Immature natural killer cell (primary cell): ENCODE measurements at regions not wholly inside any gene's neighbourhood (a gene's known extent, or its start where the extent isn't known, plus 50 kb on each side); places are given as distances from the start of the nearest gene placed in this dataset.

Source experiments
- DNase-seq, 3 donors: peaks; one replicate each; pipeline ENCODE4 v3.0.0; 2022; ENCODE audit warnings: mixed read lengths in 1 of 3
- H3K27ac Mint-ChIP-seq, 6 donors: one replicate each; pipeline ENCODE4 v1.8.0; 2020; ENCODE audit warnings: mixed read lengths in 6 of 6, mild to moderate bottlenecking in 5 of 6, inconsistent platforms in 4 of 6, moderate library complexity in 3 of 6
- H3K27me3 Mint-ChIP-seq, 3 donors: one replicate each; pipeline ENCODE4 v1.8.0; 2020 to 2021; ENCODE audit warnings: low read depth in 3 of 3, mild to moderate bottlenecking in 3 of 3, mixed read lengths in 3 of 3, moderate library complexity in 3 of 3, inconsistent platforms in 1 of 3
- H3K36me3 Mint-ChIP-seq, 3 donors: one replicate each; pipeline ENCODE4 v1.8.0; 2020; ENCODE audit warnings: mixed read lengths in 3 of 3, inconsistent platforms in 2 of 3, mild to moderate bottlenecking in 2 of 3
- H3K4me1 Mint-ChIP-seq, 2 donors: one replicate each; pipeline ENCODE4 v1.8.0; 2020; ENCODE audit warnings: inconsistent platforms in 2 of 2, mild to moderate bottlenecking in 2 of 2, mixed read lengths in 2 of 2, moderate library complexity in 1 of 2
- H3K4me3 Mint-ChIP-seq, 5 donors: one replicate each; pipeline ENCODE4 v1.8.0; 2020; ENCODE audit warnings: mild to moderate bottlenecking in 5 of 5, mixed read lengths in 5 of 5, inconsistent platforms in 3 of 5, moderate library complexity in 3 of 5
- H3K9me3 Mint-ChIP-seq, 6 donors: one replicate each; pipeline ENCODE4 v1.8.0; 2020; ENCODE audit warnings: mild to moderate bottlenecking in 6 of 6, mixed read lengths in 6 of 6, inconsistent platforms in 4 of 6, moderate library complexity in 3 of 6

- H3K27me3 Mint-ChIP-seq = peaks cover 0 to 1% (median 0%) of the 10 kb centered on the region in 3 donors
- peaks cover 4 to 36% (median 7%) of the 10 kb centered on the region in 6 donors for H3K9me3 Mint-ChIP-seq
- H3K4me3 Mint-ChIP-seq = no peak overlapping the region
- no peaks in the 10 kb centered on the region for H3K4me1 Mint-ChIP-seq
- no peak for DNase-seq
- no peak overlapping the region for H3K27ac Mint-ChIP-seq
- no peaks in the 10 kb centered on the region for H3K36me3 Mint-ChIP-seq
Observed at GRCh38 chr2:19208479-19209199, 149.8 kb downstream of the OSR1 start.

GRCh38 chr2:19207452-19207851 is 151.0 kb downstream of the OSR1 start:
- Mint-ChIP-seq H3K27me3 (peaks cover 0 to 1% (median 0%) of the 10 kb centered on the region in 3 donors), H3K4me3 (no peak overlapping the region), H3K36me3 (no peaks in the 10 kb centered on the region), H3K4me1 (no peaks in the 10 kb centered on the region), H3K9me3 (peaks cover 0 to 32% (median 7%) of the 10 kb centered on the region in 6 donors), H3K27ac (no peak overlapping the region)
- no peak for DNase-seq

- H3K27me3 Mint-ChIP-seq = peaks cover 0 to 1% (median 0%) of the 10 kb centered on the region in 3 donors
- H3K36me3 Mint-ChIP-seq = no peaks in the 10 kb centered on the region
- H3K27ac Mint-ChIP-seq = no peak overlapping the region
- H3K4me3 Mint-ChIP-seq = no peak overlapping the region
- H3K9me3 Mint-ChIP-seq = peaks cover 0 to 39% (median 7%) of the 10 kb centered on the region in 6 donors
- DNase-seq = no peak
- no peaks in the 10 kb centered on the region for H3K4me1 Mint-ChIP-seq
Observed at GRCh38 chr2:19205983-19206533, 152.4 kb downstream of the OSR1 start.

GRCh38 chr2:19203866-19204265 is 154.6 kb downstream of the OSR1 start:
- H3K27me3 Mint-ChIP-seq = peaks cover 0 to 1% (median 0%) of the 10 kb centered on the region in 3 donors
- no peak for DNase-seq
- H3K27ac Mint-ChIP-seq = peak overlapping the region in 1 of 6 donors; percentile 18
- no peaks in the 10 kb centered on the region for H3K36me3 Mint-ChIP-seq
- H3K9me3 Mint-ChIP-seq = peaks cover 0 to 26% (median 2%) of the 10 kb centered on the region in 6 donors
- no peaks in the 10 kb centered on the region for H3K4me1 Mint-ChIP-seq
- H3K4me3 Mint-ChIP-seq = no peak overlapping the region

GRCh38 chr2:19201911-19202462 is 156.4 kb downstream of the OSR1 start:
- H3K9me3 Mint-ChIP-seq = peaks cover 0 to 27% (median 2%) of the 10 kb centered on the region in 6 donors
- H3K4me1 Mint-ChIP-seq = no peaks in the 10 kb centered on the region
- H3K27me3 Mint-ChIP-seq = no peaks in the 10 kb centered on the region
- no peaks in the 10 kb centered on the region for H3K36me3 Mint-ChIP-seq
- DNase-seq = no peak
- H3K4me3 Mint-ChIP-seq = no peak overlapping the region
- H3K27ac Mint-ChIP-seq = no peak overlapping the region

GRCh38 chr2:19198381-19198780 is 160.0 kb downstream of the OSR1 start:
- DNase-seq = no peak
- Mint-ChIP-seq H3K36me3 (no peaks in the 10 kb centered on the region), H3K27me3 (peaks cover 0 to 2% (median 0%) of the 10 kb centered on the region in 3 donors), H3K9me3 (peaks cover 0 to 33% (median 10%) of the 10 kb centered on the region in 6 donors), H3K4me1 (no peaks in the 10 kb centered on the region), H3K27ac (no peak overlapping the region), H3K4me3 (no peak overlapping the region)

DNA sequence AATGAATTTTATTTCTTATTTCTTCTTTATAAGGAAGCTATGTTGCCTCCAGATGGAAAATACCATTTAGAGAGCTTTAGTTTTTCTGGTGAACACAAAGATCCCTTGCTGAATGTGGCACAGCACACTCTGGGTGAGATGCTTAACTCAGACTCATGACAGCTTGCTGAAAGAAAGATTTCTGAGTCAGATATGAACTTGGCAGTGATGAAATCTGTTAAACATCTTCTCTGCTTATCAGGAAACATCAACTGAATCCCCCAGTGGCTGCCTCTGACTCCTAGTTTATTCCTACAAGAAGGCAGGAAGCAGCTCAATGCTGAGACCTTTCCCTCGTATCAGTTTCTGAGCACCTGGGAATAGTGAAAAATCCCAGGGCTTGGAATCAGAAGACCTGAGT is 162.8 kb downstream of the OSR1 start:
- Mint-ChIP-seq H3K27ac (no peak overlapping the region), H3K36me3 (no peaks in the 10 kb centered on the region), H3K27me3 (peaks cover 0 to 2% (median 0%) of the 10 kb centered on the region in 3 donors), H3K4me3 (no peak overlapping the region), H3K9me3 (peaks cover 0 to 28% (median 11%) of the 10 kb centered on the region in 6 donors), H3K4me1 (no peaks in the 10 kb centered on the region)
- DNase-seq = no peak

DNA sequence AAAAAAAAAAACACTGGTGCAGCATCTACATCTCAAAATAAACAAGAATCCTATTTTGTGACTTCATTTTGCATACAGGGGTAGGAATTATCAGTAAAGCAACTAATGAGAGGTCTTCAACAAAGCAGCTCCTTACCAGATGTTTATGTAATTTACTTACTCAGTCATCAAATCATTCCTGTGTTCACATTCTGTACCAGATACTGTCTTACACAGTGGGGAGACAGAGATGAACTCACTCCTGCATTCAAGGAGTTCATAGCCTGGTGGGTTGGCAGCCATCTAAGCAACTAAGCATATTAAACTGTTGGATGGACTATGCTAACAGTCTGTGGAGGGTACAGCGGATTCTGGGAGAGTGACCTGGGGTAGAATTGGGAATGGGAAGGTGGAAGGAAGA is 169.0 kb downstream of the OSR1 start:
- H3K27me3 Mint-ChIP-seq = peaks cover 0 to 2% (median 0%) of the 10 kb centered on the region in 3 donors
- peaks cover 2 to 47% (median 16%) of the 10 kb centered on the region in 6 donors for H3K9me3 Mint-ChIP-seq
- H3K36me3 Mint-ChIP-seq = no peaks in the 10 kb centered on the region
- no peak for DNase-seq
- no peaks in the 10 kb centered on the region for H3K4me1 Mint-ChIP-seq
- H3K27ac Mint-ChIP-seq = no peak overlapping the region
- H3K4me3 Mint-ChIP-seq = no peak overlapping the region

- Mint-ChIP-seq H3K27me3 (peaks cover 0 to 2% (median 0%) of the 10 kb centered on the region in 3 donors), H3K36me3 (no peaks in the 10 kb centered on the region), H3K4me3 (no peak overlapping the region), H3K27ac (no peak overlapping the region), H3K9me3 (peaks cover 2 to 53% (median 26%) of the 10 kb centered on the region in 6 donors), H3K4me1 (no peaks in the 10 kb centered on the region)
- no peak for DNase-seq
Observed at GRCh38 chr2:19187323-19188020, 171.0 kb downstream of the OSR1 start.

GRCh38 chr2:19185086-19185485 is 173.3 kb downstream of the OSR1 start:
- no peaks in the 10 kb centered on the region for H3K36me3 Mint-ChIP-seq
- H3K27ac Mint-ChIP-seq = no peak overlapping the region
- DNase-seq = no peak
- no peak overlapping the region for H3K4me3 Mint-ChIP-seq
- no peaks in the 10 kb centered on the region for H3K4me1 Mint-ChIP-seq
- H3K27me3 Mint-ChIP-seq = peaks cover 0 to 2% (median 0%) of the 10 kb centered on the region in 3 donors
- peaks cover 13 to 63% (median 42%) of the 10 kb centered on the region in 6 donors for H3K9me3 Mint-ChIP-seq

DNA sequence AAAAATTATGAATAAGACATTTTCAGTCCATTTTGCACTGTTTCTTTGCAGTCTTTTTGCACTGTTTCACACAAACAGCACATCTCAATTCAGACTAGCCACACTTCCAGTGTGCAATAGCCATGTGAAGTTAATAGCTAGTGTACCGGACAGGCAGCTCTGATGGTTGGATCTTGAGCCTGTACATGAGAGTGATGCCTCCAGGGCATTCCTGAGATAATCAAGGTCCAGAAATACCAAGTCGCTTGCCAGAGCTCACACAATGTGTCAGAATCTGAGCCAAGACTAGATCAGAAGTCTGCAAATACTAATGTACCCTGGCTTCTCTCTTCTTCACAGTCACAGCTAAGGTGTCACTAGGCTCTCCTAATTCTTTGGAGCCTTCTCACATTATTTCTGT is 180.2 kb downstream of the OSR1 start:
- Mint-ChIP-seq H3K27me3 (peaks cover 0 to 4% (median 0%) of the 10 kb centered on the region in 3 donors), H3K36me3 (no peaks in the 10 kb centered on the region), H3K27ac (no peak overlapping the region), H3K4me3 (no peak overlapping the region), H3K4me1 (no peaks in the 10 kb centered on the region), H3K9me3 (peaks cover 13 to 72% (median 37%) of the 10 kb centered on the region in 6 donors)
- no peak for DNase-seq

DNA sequence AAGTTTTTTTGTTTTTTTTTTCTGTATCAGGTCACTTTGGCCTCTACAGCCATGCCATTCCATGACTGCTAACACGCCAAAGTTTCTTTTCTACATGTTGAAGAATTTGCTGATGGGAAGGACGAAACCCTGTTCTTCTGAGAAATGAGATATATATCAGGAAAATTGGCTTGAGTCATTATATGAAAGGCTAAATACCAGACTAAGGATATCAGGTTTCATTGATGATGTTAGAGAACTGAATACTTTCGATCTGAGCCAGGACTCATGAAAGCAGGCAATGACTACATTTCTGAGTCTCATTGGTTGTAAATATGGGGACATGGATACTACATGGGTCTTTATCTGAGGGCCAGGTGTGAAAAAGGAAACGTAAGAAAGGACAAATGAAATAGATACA is 181.4 kb downstream of the OSR1 start:
- peaks cover 11 to 62% (median 28%) of the 10 kb centered on the region in 6 donors for H3K9me3 Mint-ChIP-seq
- H3K27ac Mint-ChIP-seq = no peak overlapping the region
- H3K36me3 Mint-ChIP-seq = no peaks in the 10 kb centered on the region
- peaks cover 0 to 4% (median 0%) of the 10 kb centered on the region in 3 donors for H3K27me3 Mint-ChIP-seq
- no peak for DNase-seq
- H3K4me1 Mint-ChIP-seq = no peaks in the 10 kb centered on the region
- no peak overlapping the region for H3K4me3 Mint-ChIP-seq

DNA sequence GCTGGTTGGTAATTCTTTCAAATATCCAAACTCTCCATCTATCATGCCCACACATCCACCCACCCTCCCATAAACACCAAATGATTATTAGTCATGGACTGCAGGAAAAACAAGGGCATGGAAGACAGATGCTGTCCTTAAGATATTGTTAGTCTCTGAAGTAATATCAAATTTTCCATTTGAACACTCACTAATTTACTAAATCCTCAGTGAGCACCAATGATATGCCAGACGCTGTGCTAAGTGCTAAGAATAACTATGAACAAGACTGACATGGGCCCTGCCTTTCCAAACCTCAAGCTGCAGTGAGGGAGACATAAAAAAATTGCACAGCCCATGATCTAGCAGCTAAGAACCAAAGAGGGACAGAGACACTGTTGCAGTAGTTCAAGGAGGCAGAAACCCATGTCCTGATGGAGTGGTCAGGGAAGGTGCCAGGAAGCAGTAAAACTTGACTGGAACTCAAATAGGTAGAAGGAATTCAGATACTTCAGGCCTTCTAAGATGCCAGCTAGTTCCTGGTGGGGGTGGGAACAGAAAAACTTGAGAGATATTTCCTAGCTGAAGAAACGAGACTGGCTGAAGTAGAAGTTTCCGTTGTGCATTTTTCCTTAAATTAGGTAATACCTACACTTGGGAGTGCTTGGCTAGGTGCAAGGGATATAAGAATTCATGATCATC is 182.1 kb downstream of the OSR1 start:
- Mint-ChIP-seq H3K4me1 (no peaks in the 10 kb centered on the region), H3K4me3 (no peak overlapping the region), H3K36me3 (no peaks in the 10 kb centered on the region), H3K9me3 (peaks cover 10 to 59% (median 24%) of the 10 kb centered on the region in 6 donors), H3K27ac (no peak overlapping the region), H3K27me3 (peaks cover 0 to 4% (median 0%) of the 10 kb centered on the region in 3 donors)
- no peak for DNase-seq
